ENCODE measurements at regions not wholly inside any gene's neighbourhood (a gene's known extent, or its start where the extent isn't known, plus 50 kb on each side); places are given as distances from the start of the nearest gene placed in this dataset.

DNA sequence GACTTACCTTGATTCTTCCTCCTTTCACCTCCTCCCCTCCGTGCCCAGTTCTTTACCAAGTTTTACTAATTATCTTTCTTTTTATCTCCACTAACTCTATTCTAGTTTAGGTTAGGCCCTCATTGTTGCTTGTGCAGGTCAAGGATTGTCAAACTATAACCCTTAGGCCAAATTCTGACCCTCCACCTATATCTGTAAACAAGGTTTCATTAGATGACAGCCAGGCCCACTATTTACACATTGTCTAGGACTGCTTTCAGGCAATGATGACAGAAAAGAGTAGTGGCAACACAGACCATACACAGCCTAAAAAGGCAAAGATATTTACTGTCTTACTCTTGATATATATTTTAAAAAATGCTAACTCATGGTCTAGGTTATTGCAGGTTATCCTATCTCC is 212.0 kb downstream of the RAD51AP2 start:
- no peak for DNase-seq (ENCODE audit: low spot score)

DNA sequence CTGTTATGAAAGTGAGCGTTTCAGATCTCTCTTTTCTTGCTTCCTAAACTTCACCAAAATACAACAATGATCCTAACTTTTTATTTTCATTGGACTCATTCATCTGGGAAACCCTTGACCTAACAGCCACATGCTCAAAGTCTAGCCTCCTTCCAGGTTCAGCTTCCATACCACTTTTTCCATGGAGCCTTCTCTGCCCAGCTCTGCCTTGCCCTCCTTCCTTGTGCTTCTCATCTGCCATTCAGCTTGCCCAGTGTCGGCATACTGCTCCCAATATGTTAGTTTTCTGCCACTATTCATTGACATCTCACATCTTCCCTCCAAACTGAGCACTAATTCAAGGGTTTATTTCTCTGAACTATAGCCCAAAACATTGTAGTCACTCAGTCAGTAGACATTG is 214.7 kb downstream of the RAD51AP2 start:
- peak; percentile 63 for DNase-seq (ENCODE audit: low spot score)

DNA sequence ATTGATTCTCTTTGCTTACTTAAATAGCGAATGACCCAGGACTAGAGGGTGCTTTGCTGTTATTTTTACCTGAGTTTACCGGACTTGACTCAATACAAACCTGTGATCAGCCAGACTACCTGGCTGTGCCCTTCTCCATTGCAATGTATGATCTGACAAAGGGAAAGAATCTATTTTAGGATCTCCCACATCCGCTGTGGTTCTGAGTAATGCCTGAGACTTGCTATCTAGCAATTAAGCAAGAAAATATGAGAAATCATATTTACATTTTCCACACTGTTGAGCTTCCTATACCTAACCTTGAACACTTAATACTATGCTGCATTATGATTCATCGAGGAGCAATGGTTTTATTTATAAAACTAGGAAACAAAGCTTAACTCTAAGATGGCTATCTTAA is 215.2 kb downstream of the RAD51AP2 start:
- peak; percentile 87 for DNase-seq (ENCODE audit: low spot score)

DNA sequence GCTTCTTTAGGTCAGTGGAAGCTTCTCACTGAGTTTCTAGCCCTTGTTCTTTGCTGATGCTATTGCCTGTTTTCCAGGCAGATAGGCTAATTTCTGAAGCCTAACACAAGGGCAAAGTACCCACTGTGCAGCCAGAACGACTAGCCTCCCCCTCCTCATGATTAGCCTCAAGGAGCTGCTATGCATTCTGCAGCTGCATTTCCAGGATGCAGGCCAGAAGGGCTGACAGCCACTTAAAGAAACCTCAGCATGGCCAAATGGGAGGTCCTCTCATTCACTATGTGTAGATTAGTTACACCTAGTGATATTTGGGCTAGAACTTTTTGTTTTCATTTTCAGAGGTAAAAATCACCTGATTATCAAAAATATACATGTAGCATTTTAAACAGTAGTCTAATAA is 216.0 kb downstream of the RAD51AP2 start:
- no peak for DNase-seq (ENCODE audit: low spot score)

DNA sequence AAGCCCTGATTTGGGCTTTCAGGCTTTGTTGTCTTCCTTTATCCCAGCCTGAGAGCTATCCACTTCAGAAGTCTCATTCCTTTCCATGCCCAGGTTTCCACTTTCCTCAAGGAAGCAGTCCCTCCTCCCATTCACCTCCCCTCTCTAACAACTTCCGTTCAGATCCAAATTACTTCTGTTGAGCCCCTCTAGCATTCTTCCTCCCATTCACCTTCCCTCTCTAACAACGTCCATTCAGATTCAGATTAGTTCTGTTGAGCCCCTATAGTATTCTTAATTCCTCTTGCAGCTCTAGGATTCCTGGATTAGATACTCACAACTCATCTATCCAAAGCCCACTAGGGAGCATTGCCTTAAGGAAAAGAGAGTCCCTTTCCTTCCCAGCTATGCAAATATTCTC is 216.8 kb downstream of the RAD51AP2 start:
- DNase-seq (ENCODE audit: low spot score) = no peak

DNA sequence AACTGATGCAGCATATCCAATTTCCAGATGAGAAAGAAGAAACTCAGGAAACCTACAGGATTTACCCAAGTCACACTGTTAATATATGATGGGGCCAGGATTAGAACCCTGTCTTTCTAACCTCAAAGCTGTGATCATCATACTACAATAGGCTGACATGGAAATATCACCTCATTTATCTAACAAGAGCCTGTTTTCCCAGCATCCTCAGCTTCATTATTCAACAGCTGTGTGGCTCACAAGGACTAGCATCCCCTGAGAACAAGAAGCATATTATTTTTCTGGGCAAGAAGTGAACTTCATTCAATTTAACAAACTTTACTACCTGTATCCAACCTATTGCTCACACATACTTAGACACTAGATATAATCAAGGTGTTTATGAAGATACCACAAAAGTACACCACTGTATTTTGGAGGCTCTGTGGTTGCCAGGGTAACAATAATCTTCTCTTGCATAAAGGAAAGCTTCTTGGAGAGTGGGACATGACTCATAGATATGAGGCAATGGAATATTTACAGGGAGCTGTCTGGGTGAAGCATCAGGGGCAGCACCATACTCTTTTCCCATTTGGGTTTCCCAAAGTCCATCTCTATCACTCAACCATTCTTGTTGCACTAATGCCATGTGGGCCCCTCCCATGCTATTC is 218.2 kb downstream of the RAD51AP2 start:
- DNase-seq (ENCODE audit: low spot score) = peak; percentile 53

DNA sequence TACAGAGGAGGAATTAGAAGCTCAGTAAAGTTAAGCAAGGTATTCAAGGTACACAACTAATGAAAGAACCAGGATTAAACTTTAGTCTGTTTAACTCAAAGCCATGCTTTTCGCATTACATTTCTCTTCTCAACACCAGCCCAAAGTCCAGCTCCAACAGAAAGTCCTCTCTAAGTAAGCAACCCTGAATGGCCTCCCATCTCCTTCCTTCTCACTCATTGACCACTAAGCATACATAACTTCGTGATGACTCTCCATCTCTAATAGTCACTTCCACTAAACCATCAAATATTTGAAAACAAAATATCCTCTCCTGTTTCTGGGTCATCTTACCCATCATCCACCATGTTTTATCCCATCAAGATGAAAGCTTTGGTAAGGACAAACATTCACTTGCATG is 219.8 kb downstream of the RAD51AP2 start:
- no peak for DNase-seq (ENCODE audit: low spot score)

DNA sequence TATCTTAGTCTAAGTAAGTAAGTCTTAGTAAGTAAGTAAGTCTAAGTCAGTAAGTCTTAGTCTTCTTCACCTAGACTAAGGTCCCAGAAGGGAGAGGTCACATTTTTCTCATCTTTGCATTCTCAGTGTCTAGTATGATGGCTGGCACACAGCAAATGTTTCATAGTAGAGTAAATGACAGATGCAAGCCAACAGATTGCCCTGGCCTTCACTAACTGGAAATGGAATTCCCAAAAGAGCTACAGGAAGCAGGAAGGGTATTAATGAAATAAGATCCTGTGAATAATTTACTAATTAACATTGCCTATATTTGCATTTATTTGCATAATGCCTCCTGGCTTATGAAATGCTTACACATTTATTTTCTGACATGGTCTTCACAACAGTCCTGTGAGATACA is 221.6 kb downstream of the RAD51AP2 start:
- no peak for DNase-seq (ENCODE audit: low spot score)

DNA sequence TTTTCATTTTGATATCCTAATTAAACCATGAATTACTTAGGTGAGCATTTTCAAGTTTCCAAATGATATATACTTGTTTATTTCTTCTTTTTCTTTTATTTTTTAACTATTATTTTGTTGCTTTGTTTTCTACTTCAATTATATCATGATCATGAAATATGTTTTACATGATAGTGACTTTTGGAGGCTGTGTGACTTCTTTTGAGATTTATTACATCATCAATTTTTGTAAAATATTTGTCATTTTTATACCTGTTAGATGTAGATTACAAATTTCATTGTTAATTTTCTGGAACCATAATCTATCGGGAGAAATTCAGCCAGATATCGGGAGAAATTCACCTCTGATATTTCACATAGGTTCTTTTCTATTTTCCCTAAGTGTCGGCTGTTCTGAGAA is 228.6 kb downstream of the RAD51AP2 start:
- no peak for DNase-seq (ENCODE audit: low spot score)

DNA sequence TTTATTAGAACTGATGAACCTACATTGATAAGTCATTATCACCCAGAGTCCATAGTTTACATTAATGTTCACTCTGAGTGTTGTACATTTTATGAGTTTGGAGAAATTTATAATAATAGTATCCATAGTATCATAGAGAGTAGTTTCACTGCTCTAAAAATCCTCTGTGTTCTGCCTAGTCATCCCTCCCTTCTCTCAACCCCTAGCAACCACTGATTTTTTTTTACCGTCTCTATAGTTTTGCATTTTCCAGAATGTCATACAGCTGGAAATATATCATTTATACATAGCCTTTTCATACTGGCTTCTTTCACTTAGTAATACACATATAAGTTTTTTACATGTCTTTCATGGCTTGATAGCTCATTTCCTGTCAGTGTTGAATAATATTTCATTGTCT is 231.1 kb downstream of the RAD51AP2 start:
- DNase-seq (ENCODE audit: low spot score) = no peak

DNA sequence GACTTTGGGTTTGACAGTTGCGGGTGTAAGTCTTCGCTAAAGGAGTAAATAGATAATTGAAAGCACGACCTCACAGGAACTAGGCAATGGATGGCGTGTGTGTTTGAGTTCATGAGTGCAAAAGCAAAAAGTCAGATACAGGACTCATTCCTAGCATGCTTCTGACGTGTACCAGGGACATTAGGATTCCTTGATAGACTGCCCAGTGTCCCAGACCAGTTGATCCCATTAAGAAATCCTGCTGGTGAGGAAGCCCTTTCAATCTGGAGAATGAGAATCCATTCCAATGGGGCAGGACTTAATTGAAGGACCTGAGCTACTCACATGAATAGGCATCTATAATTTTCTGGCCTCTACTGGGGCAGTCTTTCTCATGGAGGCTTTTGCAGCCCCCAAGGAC is 235.4 kb downstream of the RAD51AP2 start:
- DNase-seq (ENCODE audit: low spot score) = no peak

DNA sequence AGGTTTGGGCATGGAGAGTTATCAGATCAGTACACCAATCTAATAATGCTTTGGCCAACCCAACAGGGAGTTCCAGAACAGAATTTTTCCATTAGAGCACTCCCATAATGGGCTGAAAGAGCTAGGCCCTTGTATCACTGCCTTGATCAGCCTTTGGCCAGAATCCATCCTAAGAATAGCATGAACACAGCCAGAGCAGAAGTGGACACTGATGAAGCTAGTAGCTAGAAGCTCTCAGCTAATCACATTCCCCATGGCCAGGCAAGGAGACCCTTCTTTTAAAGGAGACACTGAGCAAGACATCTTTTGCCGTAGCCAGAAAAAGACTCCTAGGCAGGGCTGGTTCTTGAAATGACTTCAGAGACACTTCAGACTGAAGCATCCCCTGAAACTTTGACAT is 236.0 kb downstream of the RAD51AP2 start:
- no peak for DNase-seq (ENCODE audit: low spot score)

DNA sequence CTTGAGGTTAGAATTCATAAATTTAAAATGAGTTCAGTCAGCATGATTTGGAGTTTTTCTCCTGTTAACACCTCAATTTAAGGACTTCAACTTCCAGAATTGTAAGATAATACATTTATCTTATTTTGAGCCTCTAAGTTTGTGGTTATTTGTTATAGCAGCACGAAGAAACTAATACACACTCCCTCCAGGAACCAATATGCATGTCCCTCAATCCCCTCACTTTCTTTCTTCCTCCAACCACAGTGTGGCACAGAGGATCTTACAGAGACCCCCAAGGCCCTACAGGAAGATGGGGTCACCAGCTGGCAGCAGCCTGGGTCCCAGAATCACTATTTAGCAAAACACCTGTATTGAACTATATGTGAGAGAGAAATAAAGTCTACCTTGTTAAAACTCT is 242.0 kb downstream of the RAD51AP2 start:
- no peak for DNase-seq (ENCODE audit: low spot score)

DNA sequence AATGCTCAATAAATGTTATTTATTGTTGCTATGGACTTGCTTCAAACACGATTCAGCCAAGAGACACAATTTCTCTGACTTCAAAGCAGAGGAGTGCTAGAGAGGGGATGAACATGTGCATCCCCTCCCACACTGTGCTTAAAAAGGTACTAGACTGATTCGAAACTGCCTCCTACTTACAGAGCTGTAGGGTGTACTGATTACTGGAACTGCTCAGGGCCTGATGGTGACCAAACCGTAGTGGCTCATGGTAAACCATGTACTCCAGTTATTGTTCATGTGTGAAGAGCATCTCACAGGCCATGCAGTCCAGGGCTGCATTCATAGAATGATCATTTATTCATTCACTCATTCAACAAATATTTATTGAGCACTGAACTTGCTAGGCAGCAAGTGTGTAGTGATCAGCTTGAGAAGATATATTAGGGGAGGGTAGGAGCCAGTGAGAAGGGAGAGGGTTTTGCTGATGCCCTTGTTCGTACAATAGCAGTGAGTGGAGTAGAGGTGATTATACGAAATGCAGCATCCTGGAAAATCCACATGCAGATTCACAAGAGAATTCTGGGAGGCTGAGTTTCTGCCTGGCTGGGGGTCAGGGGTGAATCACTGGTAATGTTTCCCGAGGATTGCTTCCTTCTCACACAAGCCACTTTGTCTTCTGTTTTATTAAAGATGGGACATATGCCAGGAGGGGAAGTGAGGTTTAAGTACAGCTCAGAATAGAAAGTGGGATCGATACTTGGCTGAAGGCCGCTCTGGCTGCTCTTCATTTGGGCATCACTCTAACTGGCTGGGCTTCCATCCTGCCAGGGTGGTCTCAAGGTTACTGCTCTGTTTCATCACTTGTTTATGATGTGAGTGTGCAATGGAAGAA is 245.4 kb downstream of the RAD51AP2 start:
- DNase-seq (ENCODE audit: low spot score) = no peak

DNA sequence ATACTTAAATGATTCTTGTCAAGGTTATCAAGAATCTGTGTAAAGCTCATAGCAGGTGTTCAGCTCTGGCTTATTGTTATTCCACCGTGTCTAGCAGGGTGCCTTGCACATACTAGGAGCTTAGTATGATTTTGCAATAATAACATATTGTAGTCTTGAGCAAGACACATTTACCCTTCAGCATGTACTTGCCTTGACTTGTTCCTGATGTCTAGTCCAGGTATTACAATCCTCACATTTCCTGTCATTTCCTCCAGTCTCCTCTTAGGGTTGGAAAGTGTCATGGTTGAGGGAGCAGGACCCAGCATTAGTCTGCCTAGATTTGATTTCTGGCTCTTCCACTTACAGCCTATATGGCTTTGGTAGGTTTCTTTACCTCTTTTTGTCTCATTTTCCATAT is 246.1 kb downstream of the RAD51AP2 start:
- DNase-seq (ENCODE audit: low spot score) = no peak

DNA sequence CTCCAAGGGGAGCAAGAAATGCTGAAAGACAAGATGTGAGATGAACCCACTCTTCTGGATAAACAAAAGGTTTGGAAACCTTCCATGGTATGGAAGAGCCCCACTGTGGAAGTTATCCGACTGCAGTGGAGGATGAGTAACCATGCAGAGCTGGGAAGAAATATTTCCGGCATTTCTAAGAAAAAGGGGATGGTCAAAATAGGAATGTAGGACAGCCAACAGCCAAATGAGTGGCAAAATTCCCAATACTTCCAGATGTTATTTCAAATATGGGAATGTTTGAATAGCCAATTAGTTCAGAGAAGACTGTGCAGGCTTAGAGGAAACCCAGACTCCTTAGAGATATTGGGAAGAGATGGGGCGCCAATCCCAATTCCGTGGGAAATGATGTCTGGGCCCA is 246.8 kb downstream of the RAD51AP2 start:
- DNase-seq (ENCODE audit: low spot score) = no peak

DNA sequence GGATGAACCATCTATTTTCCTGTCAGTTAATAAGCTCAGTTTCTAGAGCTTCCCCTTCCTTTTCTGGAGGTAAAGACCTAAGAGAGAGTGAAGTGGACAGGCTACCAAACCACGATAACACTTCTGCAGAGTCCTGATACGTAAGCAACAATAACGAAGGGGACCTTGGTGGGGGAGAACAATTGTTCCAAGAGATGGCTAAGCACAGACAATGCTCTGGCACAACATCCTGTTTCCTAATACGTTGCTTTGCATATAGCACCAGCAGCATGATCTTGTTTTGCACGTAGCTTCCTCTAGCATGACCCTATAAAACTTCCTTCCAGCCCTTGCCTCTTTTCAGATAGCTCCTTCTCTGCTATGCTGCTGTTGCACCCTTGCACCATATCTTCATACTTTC is 247.3 kb downstream of the RAD51AP2 start:
- DNase-seq (ENCODE audit: low spot score) = no peak

DNA sequence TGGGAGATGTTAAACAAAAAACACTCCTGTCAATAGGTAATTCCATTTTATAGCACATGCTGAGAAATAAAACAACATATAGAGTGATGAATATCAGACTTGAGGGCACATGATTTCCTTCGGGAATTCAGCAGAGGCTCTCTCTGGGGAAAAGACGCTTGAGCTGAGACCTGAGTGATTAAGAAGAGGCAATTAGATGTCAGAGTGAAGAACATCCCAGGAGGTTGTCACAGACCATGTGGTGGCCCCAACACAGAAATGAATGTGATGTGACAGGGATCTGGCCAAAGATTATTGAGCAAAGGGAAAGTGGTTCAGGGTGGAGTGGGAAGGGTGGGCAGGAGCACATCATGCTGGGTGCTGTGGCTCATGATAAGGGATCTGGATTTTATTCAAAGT is 254.7 kb downstream of the RAD51AP2 start:
- DNase-seq (ENCODE audit: low spot score) = no peak

DNA sequence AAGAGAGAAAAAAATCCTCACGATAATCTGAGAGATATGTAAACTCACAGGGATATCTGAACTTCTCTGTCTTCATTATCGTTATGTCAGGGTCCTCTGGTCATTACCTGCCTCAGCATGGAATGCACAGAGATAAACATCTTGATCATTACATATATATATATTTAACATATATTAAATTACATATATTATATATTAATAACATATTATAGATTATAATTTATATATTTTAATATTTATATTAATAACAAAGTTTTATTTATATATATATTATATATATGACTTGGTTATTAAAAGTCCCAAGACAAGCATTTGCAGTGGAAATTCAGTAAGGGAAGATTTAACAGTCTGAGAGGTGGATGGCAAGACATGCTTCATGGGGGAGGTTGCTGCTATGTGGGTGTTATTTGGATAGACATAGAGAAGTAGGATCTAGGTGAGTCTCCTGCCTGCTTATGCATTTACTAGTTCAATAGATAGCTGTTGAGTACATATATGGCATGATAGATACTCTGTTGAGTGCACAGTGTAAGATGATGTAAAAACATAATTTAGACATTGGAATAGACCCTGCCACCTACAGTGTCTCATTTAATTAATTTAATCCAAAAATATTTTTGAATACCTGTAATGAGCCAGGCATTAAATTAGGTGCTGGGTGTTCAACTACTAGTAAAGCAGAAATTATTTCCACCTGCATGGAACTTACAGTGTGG is 255.2 kb downstream of the RAD51AP2 start:
- DNase-seq (ENCODE audit: low spot score) = no peak

DNA sequence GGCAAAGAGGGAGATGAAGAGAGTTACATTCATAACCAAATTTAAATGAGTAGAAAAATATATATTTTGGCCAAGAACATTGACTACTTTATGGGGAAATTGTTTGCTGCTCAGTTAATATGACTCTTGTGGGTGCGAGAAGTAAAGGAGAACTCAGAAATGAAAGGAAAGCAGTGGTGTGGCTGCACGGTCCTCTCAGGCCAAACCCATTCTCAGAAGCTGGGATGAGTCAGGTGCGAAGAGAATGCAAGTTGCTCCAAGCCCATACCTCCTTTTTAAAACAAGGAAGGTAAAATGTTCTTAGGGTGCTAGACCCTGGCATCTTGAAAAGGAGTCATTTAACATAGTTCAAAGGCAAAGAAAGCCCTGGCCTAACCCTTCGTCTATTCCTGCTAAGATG is 258.6 kb downstream of the RAD51AP2 start:
- DNase-seq (ENCODE audit: low spot score) = no peak

DNA sequence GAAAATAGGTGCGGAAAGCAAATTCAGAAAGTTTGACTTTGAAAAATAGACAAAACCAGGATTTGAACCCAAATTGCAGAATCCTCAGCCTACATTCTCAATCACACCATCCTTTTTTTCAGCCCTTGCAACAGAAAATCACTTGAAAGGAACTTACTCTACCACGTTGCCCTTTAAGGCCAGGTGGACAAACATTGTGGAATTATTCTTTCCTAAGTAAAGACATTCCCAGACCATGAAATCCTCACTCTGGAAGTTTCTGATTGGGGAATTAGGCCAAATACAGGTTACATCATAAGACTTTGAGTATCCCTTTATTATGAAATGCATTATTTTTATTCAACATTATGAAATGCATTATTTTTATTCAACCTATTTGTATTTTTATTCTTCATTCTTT is 259.4 kb downstream of the RAD51AP2 start:
- DNase-seq (ENCODE audit: low spot score) = no peak

DNA sequence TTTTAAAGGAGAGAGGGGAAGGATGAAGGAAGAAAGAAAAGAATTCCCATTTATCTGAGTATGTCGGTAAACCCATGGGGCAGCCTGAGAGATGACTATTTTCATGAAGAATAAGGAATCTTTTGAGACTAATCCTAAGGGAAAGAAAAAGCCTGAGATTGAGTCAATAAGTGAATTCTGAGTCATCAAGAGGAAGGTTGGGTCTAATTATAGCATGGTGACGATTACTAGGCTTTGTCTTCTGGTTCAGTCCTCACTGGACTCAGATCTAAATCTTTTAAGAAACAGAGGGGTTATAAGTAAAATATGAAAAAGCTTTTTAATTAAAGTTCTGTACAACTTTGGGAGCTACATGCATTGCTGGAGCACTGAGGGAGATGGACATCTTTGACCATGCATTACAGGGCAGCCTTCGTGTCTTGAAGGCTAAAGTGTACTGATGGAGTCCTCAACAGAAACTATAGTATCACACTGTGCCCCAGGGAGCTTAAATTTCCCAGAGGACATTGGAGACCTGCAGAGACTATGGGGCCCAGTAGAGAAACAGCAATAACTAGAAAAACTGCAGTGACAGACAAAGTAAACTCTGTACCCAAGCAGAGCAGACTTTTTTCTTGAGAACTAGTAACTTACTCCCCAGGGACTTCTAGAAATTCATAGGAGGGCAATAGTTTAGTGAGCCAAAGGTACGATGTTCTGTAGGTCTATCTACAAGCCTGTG is 260.9 kb downstream of the RAD51AP2 start:
- no peak for DNase-seq (ENCODE audit: low spot score)
